Esophagus squamous epithelium (tissue), 5 donors: ENCODE measurements at regions not wholly inside any gene's neighbourhood (a gene's known extent, or its start where the extent isn't known, plus 50 kb on each side); places are given as distances from the start of the nearest gene placed in this dataset.
"Not testable (repeated sequence)": the region's sequence is repeated elsewhere in the genome, so short reads cannot be mapped to it uniquely, and the experiment has no call there.

Experiments used
- DNase-seq: peaks from one replicate; lab custom pipeline; 2025; lab: John Stamatoyannopoulos, UW
- H3K27ac ChIP-seq, 4 donors: fragments of 200-600 bp; sonication (generic); one replicate each; pipeline ENCODE4 v1.5.1; 2016 to 2019; ENCODE audit warnings: mild to moderate bottlenecking in 1 of 4
- H3K27me3 ChIP-seq, 4 donors: fragments of 200-600 bp; sonication (generic); 1 replicate in 3 of 4; 2 replicates in 1 of 4; pipeline versions ENCODE4 v1.5.1 to v1.6.0; 2017 to 2021; ENCODE audit warnings: antibody characterized with exemption in 1 of 4
- H3K36me3 ChIP-seq, 3 donors: fragments of 200-600 bp; sonication (generic); one replicate each; pipeline ENCODE4 v1.5.1; 2016 to 2019
- H3K4me1 ChIP-seq, 3 donors: fragments of 200-600 bp; sonication (generic); one replicate each; pipeline ENCODE4 v1.5.1; 2017 to 2019
- H3K4me3 ChIP-seq, 4 donors: fragments of 200-600 bp; sonication (generic); 1 replicate in 3 of 4; 2 replicates in 1 of 4; pipeline ENCODE4 v1.5.1; 2016 to 2019; ENCODE audit warnings: mild to moderate bottlenecking in 2 of 4, moderate library complexity in 1 of 4
- H3K9me3 ChIP-seq, 3 donors: fragments of 200-600 bp; sonication (generic); one replicate each; pipeline ENCODE4 v1.5.1; 2016 to 2019
- CTCF ChIP-seq, 6 experiments: fragments of 450-650 bp in 4 of 6; fragments of 200-600 bp in 2 of 6; sonication (generic) in 2 of 6; IDR thresholded peaks; one replicate each; pipeline ENCODE4 v1.5.1; 2016 to 2019; ENCODE audit warnings: antibody characterized with exemption in 6 of 6, mild to moderate bottlenecking in 4 of 6, moderate library complexity in 4 of 6
- POLR2A ChIP-seq, 4 donors: fragments of 450-650 bp; IDR thresholded peaks; one replicate each; pipeline ENCODE4 v1.6.1; 2017; ENCODE audit warnings: antibody characterized with exemption in 4 of 4, mild to moderate bottlenecking in 4 of 4, moderate library complexity in 3 of 4
- WGBS, 2 donors: methylation state at CpG; one replicate each; pipeline ENCODE4 v1.1.5; 2018; 5-methylcytosine and 5-hydroxymethylcytosine counted together
- intact Hi-C: fragments of 100-400 bp; cut with DNase I; formaldehyde crosslinking; loops from one replicate; pipeline ENCODE4 v1.15.0; 2022
- donor health status: DM: yes; HTN: yes; CAD: no.

- Histone ChIP-seq H3K4me1 (peaks cover 0 to 9% (median 0%) of the 10 kb centered on the region in 3 donors), H3K36me3 (no peaks in the 10 kb centered on the region), H3K27ac (no peak overlapping the region), H3K9me3 (no peaks in the 10 kb centered on the region), H3K27me3 (peaks cover 0 to 13% (median 0%) of the 10 kb centered on the region in 4 donors), H3K4me3 (no peak overlapping the region)
- intact Hi-C loops, result no loop called here
- 91 to 93% methylated on average over 3 of the region's 3 CpGs for whole genome bisulfite sequencing, 2 donors
- no peak for DNase-seq
- TF ChIP-seq POLR2A (IDR thresholded peaks at IDR 0.05), result no peak
Observed at GRCh38 chr4:24364852-24365251, 219.5 kb downstream of the DHX15 start.

- H3K4me3 ChIP-seq, result no peak overlapping the region
- no peaks in the 10 kb centered on the region for H3K36me3 ChIP-seq
- intact Hi-C loops, result no loop called here
- no peak overlapping the region for H3K27ac ChIP-seq
- H3K9me3 ChIP-seq, result no peaks in the 10 kb centered on the region
- DNase-seq, result no peak
- TF ChIP-seq POLR2A (IDR thresholded peaks at IDR 0.05) (no peak), CTCF (IDR thresholded peaks at IDR 0.05) (no peak)
- H3K27me3 ChIP-seq, result peaks cover 0 to 13% (median 0%) of the 10 kb centered on the region in 4 donors
- 68 to 69% methylated on average over 5 of the region's 5 CpGs for whole genome bisulfite sequencing, 2 donors
- H3K4me1 ChIP-seq, result peaks cover 0 to 9% (median 0%) of the 10 kb centered on the region in 3 donors
Observed at GRCh38 chr4:24364249-24364648, 220.1 kb downstream of the DHX15 start.

DNA sequence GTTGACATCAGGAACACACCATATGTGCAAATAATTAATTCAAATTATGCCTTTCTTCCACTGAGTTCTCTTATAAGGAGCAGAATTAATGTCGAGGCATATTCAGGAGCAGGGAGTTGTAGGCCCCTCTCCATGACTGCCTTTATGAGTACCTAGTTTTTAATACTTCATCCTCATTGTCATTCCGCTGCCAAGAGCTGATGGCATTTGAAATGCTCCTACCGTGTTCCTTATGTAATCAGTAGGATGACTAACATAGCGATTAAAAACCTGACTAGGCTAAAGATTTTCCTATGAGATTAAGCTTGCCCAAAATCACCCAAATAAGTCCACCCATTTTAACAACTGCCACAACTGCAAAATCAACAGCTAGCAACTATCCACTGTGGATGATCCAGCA lies 220.6 kb downstream of the DHX15 start:
- Histone ChIP-seq H3K36me3 (no peaks in the 10 kb centered on the region), H3K4me3 (no peak overlapping the region), H3K27me3 (peaks cover 0 to 13% (median 0%) of the 10 kb centered on the region in 4 donors), H3K4me1 (peaks cover 0 to 9% (median 0%) of the 10 kb centered on the region in 3 donors), H3K27ac (no peak overlapping the region), H3K9me3 (no peaks in the 10 kb centered on the region)
- WGBS, 2 donors, result 52 to 69% methylated on average over 4 of the region's 4 CpGs
- intact Hi-C loops, result no loop called here
- DNase-seq, result no peak
- TF ChIP-seq POLR2A (IDR thresholded peaks at IDR 0.05), result no peak
- no peak for TF ChIP-seq CTCF (IDR thresholded peaks at IDR 0.05)

- 62 to 68% methylated on average over 4 of the region's 4 CpGs for WGBS, 2 donors
- no peak overlapping the region for H3K4me3 ChIP-seq
- no peaks in the 10 kb centered on the region for H3K9me3 ChIP-seq
- H3K4me1 ChIP-seq, result peaks cover 0 to 11% (median 0%) of the 10 kb centered on the region in 3 donors
- intact Hi-C loops, result no loop called here
- DNase-seq, result no peak
- no peaks in the 10 kb centered on the region for H3K36me3 ChIP-seq
- H3K27ac ChIP-seq, result no peak overlapping the region
- TF ChIP-seq CTCF (IDR thresholded peaks at IDR 0.05), result no peak
- no peaks in the 10 kb centered on the region for H3K27me3 ChIP-seq
Observed at GRCh38 chr4:24352112-24352511, 232.2 kb downstream of the DHX15 start.

GRCh38 chr4:24349168-24349996 lies 235.0 kb downstream of the DHX15 start:
- H3K9me3 ChIP-seq, intact Hi-C loops, DNase-seq, H3K27me3 ChIP-seq, H3K4me3 ChIP-seq, H3K36me3 ChIP-seq: not testable (repeated sequence)
- peaks cover 0 to 11% (median 0%) of the 10 kb centered on the region in 3 donors for H3K4me1 ChIP-seq
- WGBS, 2 donors, result 57 to 82% methylated on average over 8 to 12 of the region's 15 CpGs
- H3K27ac ChIP-seq, result peak overlapping the region in 1 of 4 donors; percentile 5
- peak in 1 of 6 experiments; percentile 21 for TF ChIP-seq CTCF (IDR thresholded peaks at IDR 0.05)
